ENCODE measurements at regions not wholly inside any gene's neighbourhood (a gene's known extent, or its start where the extent isn't known, plus 50 kb on each side); places are given as distances from the start of the nearest gene placed in this dataset.

DNA sequence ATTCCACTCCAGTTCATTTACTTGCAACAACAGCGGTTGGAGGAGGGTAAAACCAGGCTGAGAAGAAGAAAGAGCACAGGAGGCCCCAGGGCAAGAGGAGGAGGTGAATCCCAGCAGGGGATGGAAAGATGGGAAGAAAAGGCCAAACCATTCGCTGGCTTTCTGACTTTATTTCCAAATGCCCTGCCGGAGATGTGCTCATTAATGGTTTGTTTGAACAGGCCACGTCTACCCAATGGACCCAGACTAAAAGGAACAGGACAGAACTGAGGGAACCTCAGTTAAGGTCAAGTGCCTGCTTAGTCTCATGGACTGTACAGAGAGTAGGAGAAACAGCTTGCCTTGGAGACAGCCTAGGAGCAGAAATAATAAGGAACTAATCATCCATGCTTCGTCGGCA, 121.6 kb upstream of the NDUFV2 start:
- H3F3A ChIP-seq (ENCODE audit: control insufficient read depth, insufficient read depth), result no peaks in the 10 kb centered on the region; the same call in 1 of the 2 replicates
- no peaks in the 10 kb centered on the region for H3K36me3 ChIP-seq (ENCODE audit: control insufficient read depth, low read length)
- no peak overlapping the region for H3K27ac ChIP-seq (ENCODE audit: low read depth, low read length)
- no peaks in the 10 kb centered on the region for H3K79me2 ChIP-seq (ENCODE audit: control insufficient read depth, low read length)
- H3K4me2 ChIP-seq (ENCODE audit: low read length), result no peak overlapping the region
- no peaks in the 10 kb centered on the region for H4K20me1 ChIP-seq (ENCODE audit: control insufficient read depth, insufficient read depth, low read depth, low read length)
- H3K4me1 ChIP-seq (ENCODE audit: control insufficient read depth, low read length), result peaks cover 68% of the 10 kb centered on the region
- H3K9me3 ChIP-seq (ENCODE audit: control insufficient read depth, insufficient read depth, low read length), result no peaks in the 10 kb centered on the region
- H3K27me3 ChIP-seq (ENCODE audit: control insufficient read depth, low read length), result no peaks in the 10 kb centered on the region
- H3K4me3 ChIP-seq (ENCODE audit: low read length), result no peak overlapping the region
- H3K9me2 ChIP-seq (replicated peaks; ENCODE audit: control insufficient read depth, low read length), result no peaks in the 10 kb centered on the region
- TF ChIP-seq, protein P1, sequence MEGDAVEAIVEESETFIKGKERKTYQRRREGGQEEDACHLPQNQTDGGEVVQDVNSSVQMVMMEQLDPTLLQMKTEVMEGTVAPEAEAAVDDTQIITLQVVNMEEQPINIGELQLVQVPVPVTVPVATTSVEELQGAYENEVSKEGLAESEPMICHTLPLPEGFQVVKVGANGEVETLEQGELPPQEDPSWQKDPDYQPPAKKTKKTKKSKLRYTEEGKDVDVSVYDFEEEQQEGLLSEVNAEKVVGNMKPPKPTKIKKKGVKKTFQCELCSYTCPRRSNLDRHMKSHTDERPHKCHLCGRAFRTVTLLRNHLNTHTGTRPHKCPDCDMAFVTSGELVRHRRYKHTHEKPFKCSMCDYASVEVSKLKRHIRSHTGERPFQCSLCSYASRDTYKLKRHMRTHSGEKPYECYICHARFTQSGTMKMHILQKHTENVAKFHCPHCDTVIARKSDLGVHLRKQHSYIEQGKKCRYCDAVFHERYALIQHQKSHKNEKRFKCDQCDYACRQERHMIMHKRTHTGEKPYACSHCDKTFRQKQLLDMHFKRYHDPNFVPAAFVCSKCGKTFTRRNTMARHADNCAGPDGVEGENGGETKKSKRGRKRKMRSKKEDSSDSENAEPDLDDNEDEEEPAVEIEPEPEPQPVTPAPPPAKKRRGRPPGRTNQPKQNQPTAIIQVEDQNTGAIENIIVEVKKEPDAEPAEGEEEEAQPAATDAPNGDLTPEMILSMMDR (IDR thresholded peaks at IDR 0.05; ENCODE audit: low read depth, low read length, poor library complexity, severe bottlenecking), result no peak
- TF ChIP-seq EZH2phosphoT487 (IDR thresholded peaks at IDR 0.05; ENCODE audit: borderline replicate concordance, low read length), result no peak

DNA sequence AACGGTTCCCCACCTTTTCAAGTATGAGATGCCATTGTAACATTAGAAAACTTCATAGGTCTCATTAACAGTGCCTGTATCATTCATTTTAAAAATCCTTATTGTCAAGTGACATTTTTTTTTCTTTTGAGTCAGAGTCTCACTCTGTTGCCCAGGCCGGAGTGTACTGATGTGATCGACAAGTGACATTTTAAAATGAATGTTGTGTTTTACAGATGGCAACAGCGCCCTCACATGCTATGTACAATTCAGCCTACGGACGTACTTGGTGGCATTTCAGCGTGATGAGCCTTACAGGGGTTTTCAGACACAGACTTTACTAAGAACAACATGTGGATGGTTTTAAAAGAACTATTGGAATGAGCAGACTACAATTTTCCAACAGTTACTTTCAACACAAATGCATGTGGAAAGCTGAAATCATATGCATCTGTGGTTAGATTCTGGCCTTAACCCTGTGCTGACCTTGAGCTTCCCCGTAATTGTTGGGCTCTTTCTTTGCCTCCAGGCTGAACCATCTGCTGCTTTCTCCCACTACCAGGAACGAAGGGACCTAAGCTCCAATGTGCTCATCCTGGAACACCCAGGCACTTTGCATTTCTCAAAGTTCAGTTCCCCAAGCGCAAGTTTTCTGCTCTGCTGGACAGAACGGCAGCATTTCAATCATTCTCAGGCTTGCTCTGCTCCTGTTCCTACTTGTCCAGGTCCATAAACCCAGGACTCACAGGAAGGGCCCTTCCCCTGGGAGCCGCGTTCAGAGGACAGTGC, 119.9 kb upstream of the NDUFV2 start:
- Histone ChIP-seq H3F3A (ENCODE audit: control insufficient read depth, insufficient read depth) (no peaks in the 10 kb centered on the region; the same call in 1 of the 2 replicates), H3K9me2 (replicated peaks; ENCODE audit: control insufficient read depth, low read length) (no peaks in the 10 kb centered on the region), H3K9me3 (ENCODE audit: control insufficient read depth, insufficient read depth, low read length) (no peaks in the 10 kb centered on the region), H3K4me1 (ENCODE audit: control insufficient read depth, low read length) (peaks cover 54% of the 10 kb centered on the region), H3K4me3 (ENCODE audit: low read length) (no peak overlapping the region), H3K27ac (ENCODE audit: low read depth, low read length) (no peak overlapping the region), H3K27me3 (ENCODE audit: control insufficient read depth, low read length) (no peaks in the 10 kb centered on the region), H3K4me2 (ENCODE audit: low read length) (no peak overlapping the region), H3K79me2 (ENCODE audit: control insufficient read depth, low read length) (no peaks in the 10 kb centered on the region), H3K36me3 (ENCODE audit: control insufficient read depth, low read length) (no peaks in the 10 kb centered on the region), H4K20me1 (ENCODE audit: control insufficient read depth, insufficient read depth, low read depth, low read length) (no peaks in the 10 kb centered on the region)
- TF ChIP-seq, protein P1 (IDR thresholded peaks at IDR 0.05; ENCODE audit: low read depth, low read length, poor library complexity, severe bottlenecking), result peak; percentile 76
- TF ChIP-seq EZH2phosphoT487 (IDR thresholded peaks at IDR 0.05; ENCODE audit: borderline replicate concordance, low read length), result no peak

DNA sequence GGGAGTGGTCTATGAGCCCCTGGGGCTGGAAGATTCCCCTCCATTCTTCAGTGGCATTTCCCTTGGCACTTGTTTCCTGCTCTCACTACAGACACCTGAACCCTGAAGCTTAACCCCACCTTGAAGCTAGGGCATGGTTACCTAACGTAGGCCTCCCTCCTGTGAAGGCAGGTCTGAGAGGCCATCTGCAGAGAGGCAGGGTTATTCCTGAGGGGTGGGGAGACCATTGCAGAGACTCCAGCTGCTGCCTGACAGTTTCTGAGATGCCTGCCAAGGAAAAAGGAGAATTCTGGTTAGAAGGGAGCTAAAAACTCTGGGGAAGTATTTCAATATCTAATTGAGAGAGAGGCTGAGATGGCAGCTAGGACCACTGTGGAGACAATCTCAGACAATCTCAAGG, 119.3 kb upstream of the NDUFV2 start:
- H3K4me2 ChIP-seq (ENCODE audit: low read length), result no peak overlapping the region
- no peaks in the 10 kb centered on the region for H3K9me3 ChIP-seq (ENCODE audit: control insufficient read depth, insufficient read depth, low read length)
- no peaks in the 10 kb centered on the region for H3K36me3 ChIP-seq (ENCODE audit: control insufficient read depth, low read length)
- H3K27me3 ChIP-seq (ENCODE audit: control insufficient read depth, low read length), result no peaks in the 10 kb centered on the region
- H3K4me3 ChIP-seq (ENCODE audit: low read length), result no peak overlapping the region
- H3F3A ChIP-seq (ENCODE audit: control insufficient read depth, insufficient read depth), result no peaks in the 10 kb centered on the region; the same call in 1 of the 2 replicates
- peaks cover 48% of the 10 kb centered on the region for H3K4me1 ChIP-seq (ENCODE audit: control insufficient read depth, low read length)
- no peaks in the 10 kb centered on the region for H3K79me2 ChIP-seq (ENCODE audit: control insufficient read depth, low read length)
- no peak for TF ChIP-seq EZH2phosphoT487 (IDR thresholded peaks at IDR 0.05; ENCODE audit: borderline replicate concordance, low read length)
- TF ChIP-seq, protein P1 (IDR thresholded peaks at IDR 0.05; ENCODE audit: low read depth, low read length, poor library complexity, severe bottlenecking), result no peak
- no peaks in the 10 kb centered on the region for H3K9me2 ChIP-seq (replicated peaks; ENCODE audit: control insufficient read depth, low read length)
- no peak overlapping the region for H3K27ac ChIP-seq (ENCODE audit: low read depth, low read length)
- H4K20me1 ChIP-seq (ENCODE audit: control insufficient read depth, insufficient read depth, low read depth, low read length), result no peaks in the 10 kb centered on the region
